ENCODE measurements at regions not wholly inside any gene's neighbourhood (a gene's known extent, or its start where the extent isn't known, plus 50 kb on each side); places are given as distances from the start of the nearest gene placed in this dataset.

DNA sequence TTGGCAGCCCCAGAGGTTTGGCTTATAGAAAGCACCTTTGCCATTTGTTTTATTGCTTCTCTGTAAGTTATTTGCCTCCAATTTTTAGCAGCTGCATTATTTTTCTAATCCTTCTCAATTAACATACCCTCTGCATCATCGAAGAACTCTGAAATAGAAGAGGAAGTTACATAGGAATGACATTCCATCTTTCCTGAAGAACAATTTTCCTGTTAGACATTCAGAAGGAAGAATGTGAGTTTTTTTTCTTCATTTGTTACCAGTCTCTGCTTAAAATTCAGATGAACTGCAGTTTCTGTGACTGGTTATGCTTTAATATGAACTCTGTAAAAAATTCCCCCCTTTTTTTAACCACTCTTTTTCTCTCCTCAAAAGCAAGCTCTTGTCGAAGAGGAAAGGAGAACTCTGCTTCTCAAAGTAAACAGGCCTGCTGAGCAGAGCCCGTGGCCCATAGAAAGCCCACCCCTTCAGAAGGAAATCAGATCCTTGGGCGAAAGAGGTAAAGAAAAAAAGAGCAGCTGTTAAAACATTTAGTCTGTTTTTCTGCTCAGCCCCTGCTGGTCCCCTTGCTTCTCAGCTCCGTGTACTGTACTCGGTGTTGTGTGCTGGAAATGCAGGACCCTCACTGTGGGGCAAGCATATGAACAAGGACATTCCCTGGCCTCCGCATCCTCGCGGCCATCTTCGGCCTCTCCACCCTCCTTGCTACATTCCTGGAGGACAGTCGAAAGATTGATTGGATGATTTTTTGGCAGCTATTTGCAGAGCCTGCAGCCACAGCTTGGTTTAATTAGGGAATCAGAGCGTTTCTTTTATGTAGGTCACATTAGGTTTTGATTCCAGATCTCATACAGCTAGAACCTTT lies 164.4 kb upstream of the LRIG3 start:
- H3K9ac ChIP-seq (ENCODE audit: insufficient read depth, low read depth, low read length): no peak overlapping the region
- POLR2A ChIA-PET: no interaction called here
- in situ Hi-C loops (cut with HindIII; ENCODE audit: extremely low pct_ligation_motif_present, low pct_unique_long_range_greater_than_20kb) (no loop called here), intact Hi-C loops (cut with micrococcal nuclease; ENCODE audit: unreplicated experiment) (no loop called here)
- no peak overlapping the region for H3K4me3 ChIP-seq (replicated peaks in 1 of 3; ENCODE audit: insufficient read depth in 1 of 3, low read depth in 2 of 3, low read length in 3 of 3)
- CTCF ChIA-PET (ENCODE audit: low intra/inter-chr PET ratio, low total read pairs): no interaction called here
- no TSS peak for BruUV-seq (replicated peaks)
- no peaks in the 10 kb centered on the region for H4K20me1 ChIP-seq (ENCODE audit: insufficient read depth, low read length)
- H2AFZ ChIP-seq (ENCODE audit: low read length): no peak overlapping the region
- H3K4me1 ChIP-seq (ENCODE audit: insufficient read depth, low read length): no peaks in the 10 kb centered on the region
- WGBS (ENCODE audit: low lambda C conversion rate): 34% methylated on average over 12 of the region's 12 CpGs
- H3K36me3 ChIP-seq (replicated peaks in 1 of 2; ENCODE audit: control insufficient read depth in 1 of 2, insufficient read depth in 2 of 2, low read length in 2 of 2): no peaks in the 10 kb centered on the region
- ATAC-seq: no peak
- no peaks in the 10 kb centered on the region for H3K27me3 ChIP-seq (ENCODE audit: control insufficient read depth in 1 of 2, insufficient read depth in 2 of 2, low read length in 2 of 2)
- no peak for DNase-seq (ENCODE audit: low spot score)
- no peaks in the 10 kb centered on the region for H3K9me3 ChIP-seq (ENCODE audit: low read length)
- FAIRE-seq: no peak
- no peak overlapping the region for H3K27ac ChIP-seq (ENCODE audit: extremely low read length, insufficient read depth, low read length)
- no peak overlapping the region for H3K4me2 ChIP-seq (ENCODE audit: low read depth, low read length)
- H3K79me2 ChIP-seq (ENCODE audit: insufficient read depth, low read length): no peaks in the 10 kb centered on the region
- TF ChIP-seq KDM4B (CRISPR knock-in tag; IDR thresholded peaks at IDR 0.05) (no peak), ZNF777 (CRISPR knock-in tag; IDR thresholded peaks at IDR 0.05) (no peak), ZNF44 (CRISPR knock-in tag; IDR thresholded peaks at IDR 0.05) (no peak), ZNF556 (CRISPR knock-in tag; IDR thresholded peaks at IDR 0.05; ENCODE audit: borderline replicate concordance) (no peak), ZSCAN22 (CRISPR knock-in tag; IDR thresholded peaks at IDR 0.05) (no peak), PTBP1 (IDR thresholded peaks at IDR 0.05; ENCODE audit: low read depth, low read length, poor library complexity, severe bottlenecking) (no peak), NR2C2 (CRISPR knock-in tag; IDR thresholded peaks at IDR 0.05; ENCODE audit: borderline replicate concordance) (no peak), ZNF567 (CRISPR knock-in tag; IDR thresholded peaks at IDR 0.05; ENCODE audit: borderline replicate concordance) (no peak), HHEX (CRISPR knock-in tag; IDR thresholded peaks at IDR 0.05) (no peak), LCORL (IDR thresholded peaks at IDR 0.05) (no peak), LCORL (CRISPR knock-in tag; IDR thresholded peaks at IDR 0.05) (no peak), SMYD3 (CRISPR knock-in tag; IDR thresholded peaks at IDR 0.05) (no peak)
- TF ChIP-seq, protein P1, sequence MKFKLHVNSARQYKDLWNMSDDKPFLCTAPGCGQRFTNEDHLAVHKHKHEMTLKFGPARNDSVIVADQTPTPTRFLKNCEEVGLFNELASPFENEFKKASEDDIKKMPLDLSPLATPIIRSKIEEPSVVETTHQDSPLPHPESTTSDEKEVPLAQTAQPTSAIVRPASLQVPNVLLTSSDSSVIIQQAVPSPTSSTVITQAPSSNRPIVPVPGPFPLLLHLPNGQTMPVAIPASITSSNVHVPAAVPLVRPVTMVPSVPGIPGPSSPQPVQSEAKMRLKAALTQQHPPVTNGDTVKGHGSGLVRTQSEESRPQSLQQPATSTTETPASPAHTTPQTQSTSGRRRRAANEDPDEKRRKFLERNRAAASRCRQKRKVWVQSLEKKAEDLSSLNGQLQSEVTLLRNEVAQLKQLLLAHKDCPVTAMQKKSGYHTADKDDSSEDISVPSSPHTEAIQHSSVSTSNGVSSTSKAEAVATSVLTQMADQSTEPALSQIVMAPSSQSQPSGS (CRISPR knock-in tag; IDR thresholded peaks at IDR 0.05): no peak
- TF ChIP-seq, protein P2, sequence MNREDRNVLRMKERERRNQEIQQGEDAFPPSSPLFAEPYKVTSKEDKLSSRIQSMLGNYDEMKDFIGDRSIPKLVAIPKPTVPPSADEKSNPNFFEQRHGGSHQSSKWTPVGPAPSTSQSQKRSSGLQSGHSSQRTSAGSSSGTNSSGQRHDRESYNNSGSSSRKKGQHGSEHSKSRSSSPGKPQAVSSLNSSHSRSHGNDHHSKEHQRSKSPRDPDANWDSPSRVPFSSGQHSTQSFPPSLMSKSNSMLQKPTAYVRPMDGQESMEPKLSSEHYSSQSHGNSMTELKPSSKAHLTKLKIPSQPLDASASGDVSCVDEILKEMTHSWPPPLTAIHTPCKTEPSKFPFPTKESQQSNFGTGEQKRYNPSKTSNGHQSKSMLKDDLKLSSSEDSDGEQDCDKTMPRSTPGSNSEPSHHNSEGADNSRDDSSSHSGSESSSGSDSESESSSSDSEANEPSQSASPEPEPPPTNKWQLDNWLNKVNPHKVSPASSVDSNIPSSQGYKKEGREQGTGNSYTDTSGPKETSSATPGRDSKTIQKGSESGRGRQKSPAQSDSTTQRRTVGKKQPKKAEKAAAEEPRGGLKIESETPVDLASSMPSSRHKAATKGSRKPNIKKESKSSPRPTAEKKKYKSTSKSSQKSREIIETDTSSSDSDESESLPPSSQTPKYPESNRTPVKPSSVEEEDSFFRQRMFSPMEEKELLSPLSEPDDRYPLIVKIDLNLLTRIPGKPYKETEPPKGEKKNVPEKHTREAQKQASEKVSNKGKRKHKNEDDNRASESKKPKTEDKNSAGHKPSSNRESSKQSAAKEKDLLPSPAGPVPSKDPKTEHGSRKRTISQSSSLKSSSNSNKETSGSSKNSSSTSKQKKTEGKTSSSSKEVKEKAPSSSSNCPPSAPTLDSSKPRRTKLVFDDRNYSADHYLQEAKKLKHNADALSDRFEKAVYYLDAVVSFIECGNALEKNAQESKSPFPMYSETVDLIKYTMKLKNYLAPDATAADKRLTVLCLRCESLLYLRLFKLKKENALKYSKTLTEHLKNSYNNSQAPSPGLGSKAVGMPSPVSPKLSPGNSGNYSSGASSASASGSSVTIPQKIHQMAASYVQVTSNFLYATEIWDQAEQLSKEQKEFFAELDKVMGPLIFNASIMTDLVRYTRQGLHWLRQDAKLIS (CRISPR knock-in tag; IDR thresholded peaks at IDR 0.05): no peak
- TF ChIP-seq, protein P3, sequence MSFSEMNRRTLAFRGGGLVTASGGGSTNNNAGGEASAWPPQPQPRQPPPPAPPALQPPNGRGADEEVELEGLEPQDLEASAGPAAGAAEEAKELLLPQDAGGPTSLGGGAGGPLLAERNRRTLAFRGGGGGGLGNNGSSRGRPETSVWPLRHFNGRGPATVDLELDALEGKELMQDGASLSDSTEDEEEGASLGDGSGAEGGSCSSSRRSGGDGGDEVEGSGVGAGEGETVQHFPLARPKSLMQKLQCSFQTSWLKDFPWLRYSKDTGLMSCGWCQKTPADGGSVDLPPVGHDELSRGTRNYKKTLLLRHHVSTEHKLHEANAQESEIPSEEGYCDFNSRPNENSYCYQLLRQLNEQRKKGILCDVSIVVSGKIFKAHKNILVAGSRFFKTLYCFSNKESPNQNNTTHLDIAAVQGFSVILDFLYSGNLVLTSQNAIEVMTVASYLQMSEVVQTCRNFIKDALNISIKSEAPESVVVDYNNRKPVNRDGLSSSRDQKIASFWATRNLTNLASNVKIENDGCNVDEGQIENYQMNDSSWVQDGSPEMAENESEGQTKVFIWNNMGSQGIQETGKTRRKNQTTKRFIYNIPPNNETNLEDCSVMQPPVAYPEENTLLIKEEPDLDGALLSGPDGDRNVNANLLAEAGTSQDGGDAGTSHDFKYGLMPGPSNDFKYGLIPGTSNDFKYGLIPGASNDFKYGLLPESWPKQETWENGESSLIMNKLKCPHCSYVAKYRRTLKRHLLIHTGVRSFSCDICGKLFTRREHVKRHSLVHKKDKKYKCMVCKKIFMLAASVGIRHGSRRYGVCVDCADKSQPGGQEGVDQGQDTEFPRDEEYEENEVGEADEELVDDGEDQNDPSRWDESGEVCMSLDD (CRISPR knock-in tag; IDR thresholded peaks at IDR 0.05; ENCODE audit: borderline replicate concordance): no peak
- TF ChIP-seq, protein P4, sequence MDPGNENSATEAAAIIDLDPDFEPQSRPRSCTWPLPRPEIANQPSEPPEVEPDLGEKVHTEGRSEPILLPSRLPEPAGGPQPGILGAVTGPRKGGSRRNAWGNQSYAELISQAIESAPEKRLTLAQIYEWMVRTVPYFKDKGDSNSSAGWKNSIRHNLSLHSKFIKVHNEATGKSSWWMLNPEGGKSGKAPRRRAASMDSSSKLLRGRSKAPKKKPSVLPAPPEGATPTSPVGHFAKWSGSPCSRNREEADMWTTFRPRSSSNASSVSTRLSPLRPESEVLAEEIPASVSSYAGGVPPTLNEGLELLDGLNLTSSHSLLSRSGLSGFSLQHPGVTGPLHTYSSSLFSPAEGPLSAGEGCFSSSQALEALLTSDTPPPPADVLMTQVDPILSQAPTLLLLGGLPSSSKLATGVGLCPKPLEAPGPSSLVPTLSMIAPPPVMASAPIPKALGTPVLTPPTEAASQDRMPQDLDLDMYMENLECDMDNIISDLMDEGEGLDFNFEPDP (CRISPR knock-in tag; conservative IDR thresholded peaks at IDR 0.05): no peak

All from HepG2 (cell line).